Stimulated activated CD4-positive, alpha-beta T cell treated with anti-CD3 and anti-CD28 coated beads, Interleukin-1b, Interleukin-23, amount 100 ng/mL, for 4 hours (primary cell): ENCODE measurements at regions not wholly inside any gene's neighbourhood (a gene's known extent, or its start where the extent isn't known, plus 50 kb on each side); places are given as distances from the start of the nearest gene placed in this dataset.

Experiments
- DNase-seq, 2 donors: peaks; one replicate each; pipeline ENCODE4 v3.0.0-alpha.2; 2020; ENCODE audit warnings: low read depth in 2 of 2

GRCh38 chr13:33745370-33746324 is 72.3 kb upstream of the RFC3 start:
- no peak for DNase-seq

GRCh38 chr13:33746867-33747266 is 71.1 kb upstream of the RFC3 start:
- no peak for DNase-seq

- DNase-seq, result no peak
These were observed 66.8 kb upstream of the RFC3 start for GRCh38 chr13:33751151-33751550.

- DNase-seq, result no peak
These were observed 65.9 kb upstream of the RFC3 start for GRCh38 chr13:33752094-33752493.

GRCh38 chr13:33752597-33752996 is 65.4 kb upstream of the RFC3 start:
- no peak for DNase-seq

GRCh38 chr13:33756929-33757328 is 61.0 kb upstream of the RFC3 start:
- DNase-seq, result no peak

- no peak for DNase-seq
These were observed 60.2 kb upstream of the RFC3 start for GRCh38 chr13:33757713-33758112.

GRCh38 chr13:33758113-33758512 is 59.8 kb upstream of the RFC3 start:
- DNase-seq, result no peak

- no peak for DNase-seq
These were observed 56.2 kb upstream of the RFC3 start for GRCh38 chr13:33761740-33762139.

GRCh38 chr13:33763021-33763420 is 54.9 kb upstream of the RFC3 start:
- DNase-seq, result no peak

- no peak for DNase-seq
These were observed 53.2 kb upstream of the RFC3 start for GRCh38 chr13:33764716-33765115.

GRCh38 chr13:33766329-33767123 is 51.4 kb upstream of the RFC3 start:
- no peak for DNase-seq

GRCh38 chr13:33767140-33767539 is 50.8 kb upstream of the RFC3 start:
- no peak for DNase-seq
